ENCODE measurements at regions not wholly inside any gene's neighbourhood (a gene's known extent, or its start where the extent isn't known, plus 50 kb on each side); places are given as distances from the start of the nearest gene placed in this dataset.

- TF ChIP-seq CREB1 (IDR thresholded peaks at IDR 0.05; ENCODE audit: low read depth): no peak
- TF ChIP-seq RAD21 (IDR thresholded peaks at IDR 0.05; ENCODE audit: low read depth): 0 out of 2 replicates have a peak, but pooled peaks have one; percentile 18
- TF ChIP-seq FOXM1 (IDR thresholded peaks at IDR 0.05; ENCODE audit: borderline replicate concordance, low read depth): no peak
- no peak for TF ChIP-seq ZBTB7A (IDR thresholded peaks at IDR 0.05; ENCODE audit: low read depth)
- no peak for TF ChIP-seq EP300 (IDR thresholded peaks at IDR 0.05; ENCODE audit: borderline replicate concordance)
- no peak for TF ChIP-seq NFIC (IDR thresholded peaks at IDR 0.05)
- no peak for TF ChIP-seq TEAD4 (IDR thresholded peaks at IDR 0.05)
Observed at GRCh38 chr13:69092615-69093322, 1014.9 kb upstream of the ATXN8OS start.

- TF ChIP-seq CREB1 (IDR thresholded peaks at IDR 0.05; ENCODE audit: low read depth) (no peak), FOXM1 (IDR thresholded peaks at IDR 0.05; ENCODE audit: borderline replicate concordance, low read depth) (no peak), YY1 (IDR thresholded peaks at IDR 0.05; ENCODE audit: low read depth) (no peak), TEAD4 (IDR thresholded peaks at IDR 0.05) (no peak), TAF1 (IDR thresholded peaks at IDR 0.05; ENCODE audit: low read depth) (no peak), EGR1 (IDR thresholded peaks at IDR 0.05) (no peak), EP300 (IDR thresholded peaks at IDR 0.05; ENCODE audit: borderline replicate concordance) (no peak), REST (IDR thresholded peaks at IDR 0.05; ENCODE audit: low read depth) (no peak), MAX (IDR thresholded peaks at IDR 0.05) (no peak), RAD21 (IDR thresholded peaks at IDR 0.05; ENCODE audit: low read depth) (no peak), NFIC (IDR thresholded peaks at IDR 0.05) (no peak), CEBPB (IDR thresholded peaks at IDR 0.05) (no peak), TCF12 (IDR thresholded peaks at IDR 0.05; ENCODE audit: low read depth) (no peak)
Observed at GRCh38 chr13:69077267-69077666, 1030.4 kb upstream of the ATXN8OS start.

- TF ChIP-seq REST (IDR thresholded peaks at IDR 0.05; ENCODE audit: low read depth) (no peak), YY1 (IDR thresholded peaks at IDR 0.05; ENCODE audit: low read depth) (no peak), RAD21 (IDR thresholded peaks at IDR 0.05; ENCODE audit: low read depth) (no peak), EGR1 (IDR thresholded peaks at IDR 0.05) (no peak), FOXM1 (IDR thresholded peaks at IDR 0.05; ENCODE audit: borderline replicate concordance, low read depth) (no peak), MAX (IDR thresholded peaks at IDR 0.05) (no peak), CREB1 (IDR thresholded peaks at IDR 0.05; ENCODE audit: low read depth) (no peak), CEBPB (IDR thresholded peaks at IDR 0.05) (no peak), TCF12 (IDR thresholded peaks at IDR 0.05; ENCODE audit: low read depth) (no peak), NFIC (IDR thresholded peaks at IDR 0.05) (no peak), USF1 (IDR thresholded peaks at IDR 0.05) (no peak), TAF1 (IDR thresholded peaks at IDR 0.05; ENCODE audit: low read depth) (no peak), TEAD4 (IDR thresholded peaks at IDR 0.05) (no peak)
Observed at GRCh38 chr13:69069554-69070133, 1038.0 kb upstream of the ATXN8OS start.

GRCh38 chr13:69050696-69051095 is 1056.9 kb upstream of the ATXN8OS start:
- TF ChIP-seq TCF12 (IDR thresholded peaks at IDR 0.05; ENCODE audit: low read depth): no peak
- TF ChIP-seq CEBPB (IDR thresholded peaks at IDR 0.05): no peak
- TF ChIP-seq REST (IDR thresholded peaks at IDR 0.05; ENCODE audit: low read depth): no peak
- TF ChIP-seq EGR1 (IDR thresholded peaks at IDR 0.05): no peak
- no peak for TF ChIP-seq CREB1 (IDR thresholded peaks at IDR 0.05; ENCODE audit: low read depth)
- TF ChIP-seq EP300 (IDR thresholded peaks at IDR 0.05; ENCODE audit: borderline replicate concordance): no peak
- TF ChIP-seq TEAD4 (IDR thresholded peaks at IDR 0.05): no peak
- TF ChIP-seq YY1 (IDR thresholded peaks at IDR 0.05; ENCODE audit: low read depth): no peak
- TF ChIP-seq USF1 (IDR thresholded peaks at IDR 0.05): no peak
- no peak for TF ChIP-seq TAF1 (IDR thresholded peaks at IDR 0.05; ENCODE audit: low read depth)
- no peak for TF ChIP-seq MAX (IDR thresholded peaks at IDR 0.05)
